ENCODE measurements at regions not wholly inside any gene's neighbourhood (a gene's known extent, or its start where the extent isn't known, plus 50 kb on each side); places are given as distances from the start of the nearest gene placed in this dataset.
"Not testable (repeated sequence)": the region's sequence is repeated elsewhere in the genome, so short reads cannot be mapped to it uniquely, and the experiment has no call there.

DNA sequence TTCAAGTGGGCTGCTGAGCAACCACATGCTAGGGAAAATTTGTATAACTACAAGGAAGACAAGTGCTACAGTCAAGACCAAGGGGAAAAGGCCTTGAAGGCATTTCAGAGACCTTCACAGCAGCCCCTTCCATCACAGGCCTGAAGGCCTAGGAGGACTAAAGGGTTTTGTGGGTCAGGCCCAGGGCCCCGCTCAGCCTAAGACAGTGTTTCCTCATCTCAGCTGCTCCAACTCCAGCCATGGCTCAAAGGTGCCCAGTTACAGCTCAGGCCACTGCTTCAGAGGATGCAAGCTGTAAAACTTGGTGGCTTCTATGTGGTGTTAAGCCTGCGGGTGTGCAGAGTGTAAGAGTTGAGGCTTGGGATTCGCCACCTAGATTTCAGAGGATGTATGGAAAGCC is 260.5 kb downstream of the NXPE2 start:
- DNase-seq (ENCODE audit: low read depth) = no peak

DNA sequence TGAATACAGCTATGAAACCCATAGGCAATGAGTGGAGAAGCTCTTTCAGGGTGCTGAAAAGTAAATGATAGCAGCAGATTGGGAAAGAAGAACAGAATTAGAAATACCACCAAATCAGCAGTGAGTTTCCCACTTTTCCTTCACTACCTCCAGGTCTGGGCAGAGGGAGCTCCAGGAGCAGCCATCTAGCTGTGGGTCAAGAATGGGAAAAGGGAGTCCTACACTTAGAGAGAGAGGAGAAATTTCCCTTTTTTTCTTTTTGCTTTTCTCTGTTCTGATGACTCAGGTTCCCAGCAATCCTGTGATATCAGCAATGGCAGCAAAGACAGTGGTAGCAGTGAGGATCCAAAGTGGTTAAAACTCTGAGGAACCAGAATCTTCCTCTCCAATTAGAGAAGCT is 263.9 kb downstream of the NXPE2 start:
- DNase-seq (ENCODE audit: low read depth) = no peak

DNA sequence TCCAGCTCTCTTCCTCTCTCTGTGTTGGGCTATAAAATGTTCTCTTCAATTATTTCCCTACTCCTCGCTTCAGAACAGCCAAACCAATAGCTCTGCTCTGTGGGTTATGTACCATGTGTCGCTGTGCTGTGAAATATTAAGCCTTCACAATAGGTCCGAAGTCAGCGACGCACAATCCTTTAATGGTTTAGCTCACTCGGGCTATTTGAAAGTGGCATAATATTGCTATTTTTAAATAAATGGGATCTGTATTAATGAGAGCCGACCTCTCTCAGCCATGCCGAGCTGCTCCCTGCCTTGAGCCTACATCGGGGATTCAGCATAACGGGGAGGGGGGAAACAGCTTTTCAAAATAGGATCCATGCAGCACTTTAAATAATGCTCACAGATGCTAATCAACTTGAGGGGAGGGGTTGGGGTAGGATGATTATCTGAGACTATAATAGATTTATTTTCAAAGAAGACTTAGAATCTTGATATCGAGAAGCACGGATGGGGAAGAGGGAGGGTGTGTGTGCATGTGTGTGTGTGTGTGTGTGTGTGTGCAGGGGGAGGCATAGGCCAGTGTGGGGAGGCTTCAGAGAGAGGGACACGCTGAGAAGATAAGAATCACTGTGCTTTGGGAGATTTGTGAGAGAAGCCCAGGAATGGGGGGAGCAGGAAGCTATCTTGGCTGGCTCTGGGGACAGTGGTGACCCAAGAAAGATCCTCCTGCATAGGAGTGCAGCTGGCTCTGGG is 271.5 kb downstream of the NXPE2 start:
- DNase-seq (ENCODE audit: low read depth) = no peak

DNA sequence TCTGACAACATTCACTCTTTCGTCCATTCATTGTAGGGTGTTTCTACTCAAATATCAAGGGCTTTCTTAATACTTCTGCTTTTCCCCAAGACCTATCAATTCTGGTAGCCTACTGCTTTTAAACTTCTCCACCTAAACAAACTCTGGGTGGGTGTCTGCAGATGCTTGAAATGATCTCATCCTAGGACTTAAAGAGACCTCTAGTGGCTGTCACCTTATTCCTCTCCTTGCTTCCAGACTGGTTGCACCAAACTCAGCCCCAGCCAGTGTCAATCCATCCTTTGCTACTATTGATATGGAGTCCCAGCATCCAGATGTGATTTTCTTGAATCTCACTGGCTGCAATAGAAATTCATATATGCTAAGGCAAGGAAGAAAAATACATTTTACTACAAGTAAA is 274.7 kb downstream of the NXPE2 start:
- DNase-seq (ENCODE audit: low read depth) = no peak

DNA sequence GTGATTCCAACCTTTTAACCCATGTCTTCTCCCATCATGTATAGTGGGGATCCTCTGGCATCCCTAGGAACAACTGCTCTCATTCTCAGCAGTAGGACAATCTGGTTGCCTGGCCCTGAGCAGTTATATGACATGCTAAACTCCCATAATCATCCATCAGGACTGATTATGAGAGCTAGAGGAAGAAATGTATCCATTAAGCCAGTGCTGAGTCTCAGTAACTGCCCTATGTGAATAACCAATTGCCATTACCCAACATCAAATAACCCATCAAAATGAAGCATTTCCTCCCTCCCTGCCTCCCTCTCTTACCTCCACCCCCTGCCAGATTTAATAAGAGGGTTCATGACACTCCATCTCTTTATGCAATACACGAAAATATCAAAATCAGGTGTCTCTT is 277.6 kb downstream of the NXPE2 start:
- DNase-seq (ENCODE audit: low read depth) = no peak

DNA sequence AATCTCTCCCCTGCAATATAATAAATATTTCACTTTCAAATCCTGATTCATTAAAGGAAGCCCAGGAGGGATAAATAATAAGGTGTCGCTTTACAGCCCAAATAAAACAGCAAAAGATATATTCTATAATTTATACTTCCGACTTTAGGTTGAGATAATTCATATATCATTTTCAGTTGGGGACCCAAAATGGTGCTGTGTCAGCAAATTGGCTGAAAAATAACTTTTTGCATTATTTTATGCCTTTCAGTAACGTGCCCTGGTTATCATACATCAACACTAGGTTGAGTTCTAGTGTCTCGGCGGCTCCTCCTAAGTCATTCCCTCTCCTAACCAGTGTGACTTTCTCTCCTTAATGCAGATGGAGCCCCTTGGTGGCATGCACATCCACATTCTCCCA is 278.2 kb downstream of the NXPE2 start:
- DNase-seq (ENCODE audit: low read depth) = no peak

DNA sequence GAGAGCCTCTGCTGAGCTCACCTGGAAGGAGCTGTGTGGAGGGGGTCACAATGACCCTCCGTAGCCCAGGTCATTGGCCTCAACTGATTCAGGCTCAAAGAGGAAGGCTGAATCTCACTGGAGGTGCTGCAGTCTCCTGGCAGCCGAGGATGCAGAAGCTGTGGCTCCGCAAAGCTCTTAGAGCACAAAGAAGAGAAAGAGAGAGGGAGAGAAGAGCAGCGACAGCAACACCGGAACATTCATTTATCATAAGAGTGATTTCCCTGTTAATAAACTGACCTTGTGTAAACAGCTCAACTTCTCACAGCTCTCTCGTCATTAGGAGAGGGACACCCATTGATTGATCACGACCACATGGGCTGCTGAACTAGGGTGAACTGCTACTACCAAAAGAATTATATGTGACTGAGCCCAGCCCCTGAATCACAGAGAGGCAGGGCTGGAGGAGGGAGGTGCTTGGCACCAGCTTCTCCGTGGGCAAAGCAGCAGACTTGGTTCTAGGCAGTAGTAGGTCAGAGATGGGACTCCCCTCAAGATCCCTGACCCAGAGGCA is 281.7 kb downstream of the NXPE2 start:
- no peak for DNase-seq (ENCODE audit: low read depth)

DNA sequence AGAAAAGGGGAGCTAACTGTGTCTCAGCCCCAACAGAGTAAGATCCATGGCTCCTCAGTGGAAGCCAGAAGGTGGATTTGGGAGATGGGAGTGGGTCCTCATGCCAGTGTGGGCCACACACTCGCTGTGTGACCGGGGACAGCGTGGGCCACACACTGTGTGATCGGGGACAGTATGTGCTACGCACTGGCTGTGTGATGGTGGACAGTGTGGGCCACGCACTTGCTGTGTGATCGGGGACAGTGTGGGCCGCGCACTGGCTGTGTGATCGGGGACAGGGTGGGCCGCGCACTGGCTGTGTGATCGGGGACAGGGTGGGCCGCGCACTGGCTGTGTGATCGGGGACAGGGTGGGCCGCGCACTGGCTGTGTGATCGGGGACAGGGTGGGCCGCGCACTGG is 282.5 kb downstream of the NXPE2 start:
- not testable (repeated sequence) for DNase-seq (ENCODE audit: low read depth)

DNA sequence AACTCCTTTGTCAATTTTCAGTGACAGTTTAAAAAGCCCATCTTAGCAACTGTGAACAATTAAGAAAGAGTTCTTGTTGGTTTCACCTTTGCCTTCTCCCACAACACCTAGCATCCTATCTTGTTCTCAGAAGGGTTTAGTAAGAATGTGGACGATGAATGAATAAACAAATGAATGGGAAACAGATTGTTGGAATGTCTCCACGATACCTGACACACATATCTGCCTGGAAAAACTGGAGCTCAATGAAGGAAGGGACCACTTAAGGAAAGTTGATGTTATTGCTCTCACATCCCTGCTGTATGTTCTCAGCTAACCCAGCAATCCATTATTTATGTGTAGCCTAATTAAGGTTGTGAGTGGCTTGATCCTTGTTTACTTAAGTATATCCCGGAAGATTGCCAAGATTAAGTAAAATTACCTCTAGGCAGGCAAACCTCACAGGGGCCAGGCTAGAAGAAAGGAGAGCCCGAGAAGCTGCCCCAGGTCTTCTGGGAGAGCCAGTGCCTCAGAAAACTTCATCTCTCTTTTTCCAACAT is 286.4 kb downstream of the NXPE2 start:
- no peak for DNase-seq (ENCODE audit: low read depth)

DNA sequence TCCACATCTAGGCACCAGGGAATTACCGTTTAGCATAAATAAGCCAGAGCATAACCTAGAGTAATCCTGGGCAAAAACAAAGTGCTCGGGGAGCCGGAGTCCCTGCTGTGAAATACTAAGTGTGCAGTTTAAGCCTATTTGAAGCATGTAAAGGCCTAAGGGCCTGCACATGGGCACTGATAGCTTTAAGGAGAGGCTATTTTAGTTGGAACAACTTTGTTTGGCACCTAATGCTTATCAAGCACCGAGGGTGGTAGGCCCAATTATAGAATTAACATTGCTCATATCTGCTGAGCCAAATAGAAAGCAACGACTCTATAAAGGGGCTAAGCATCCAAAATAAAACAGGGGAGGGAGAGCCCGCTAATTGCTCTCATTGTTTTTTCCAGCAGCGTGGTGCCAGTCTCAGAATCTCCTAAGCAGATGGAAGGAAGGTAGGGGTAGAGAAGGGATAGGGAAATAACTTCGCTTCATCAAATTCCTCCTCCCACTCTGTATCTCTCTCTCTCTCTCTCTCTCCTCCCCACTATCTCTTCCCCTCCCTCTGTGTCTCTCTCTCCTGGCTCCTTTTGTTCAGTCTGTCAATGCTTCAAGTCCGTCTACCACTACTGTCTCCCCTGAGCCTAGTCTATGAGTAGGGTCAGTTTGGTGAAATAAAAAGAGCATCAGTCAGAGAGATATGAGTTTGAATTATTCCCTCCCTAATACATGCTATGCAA is 292.8 kb downstream of the NXPE2 start:
- DNase-seq (ENCODE audit: low read depth) = no peak

DNA sequence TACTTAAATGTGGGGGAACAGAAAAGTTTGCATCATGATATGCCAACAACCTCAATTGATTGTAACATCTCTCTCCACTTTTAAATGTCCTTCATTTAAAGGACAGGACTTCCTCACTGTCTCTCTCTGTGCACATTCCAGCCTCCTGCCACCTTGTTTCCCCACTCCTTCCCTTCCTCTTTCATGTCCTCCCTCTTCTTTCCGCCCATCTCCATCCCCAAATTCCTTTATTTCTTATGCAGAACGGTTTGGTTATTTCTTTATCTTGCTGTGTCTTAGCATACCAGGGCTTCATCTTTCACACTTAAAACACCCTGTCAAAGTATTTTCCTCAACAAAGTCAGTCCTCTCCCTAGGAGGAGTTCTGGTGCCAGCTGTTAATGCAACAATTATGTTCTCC is 293.8 kb downstream of the NXPE2 start:
- no peak for DNase-seq (ENCODE audit: low read depth)

DNA sequence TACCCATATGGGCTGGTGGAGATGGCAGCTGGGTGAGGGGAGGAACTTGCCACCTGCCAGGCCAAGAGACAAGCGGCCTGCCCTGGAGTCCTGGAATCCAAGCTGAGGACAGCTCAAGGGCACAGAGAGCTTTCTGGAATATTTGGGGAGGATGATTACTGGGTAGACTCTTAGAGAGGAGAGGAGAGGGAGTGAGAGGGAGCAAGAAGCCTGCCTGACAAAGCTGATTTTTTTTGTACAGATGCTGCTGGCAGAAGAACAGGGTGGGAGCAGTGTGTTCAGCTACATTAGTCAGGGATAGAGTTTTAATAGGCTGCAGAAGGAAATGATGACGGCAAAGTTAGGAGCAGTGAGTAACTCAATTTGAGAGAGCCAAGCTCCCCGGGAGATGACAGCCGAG is 299.3 kb downstream of the NXPE2 start:
- DNase-seq (ENCODE audit: low read depth) = no peak

DNA sequence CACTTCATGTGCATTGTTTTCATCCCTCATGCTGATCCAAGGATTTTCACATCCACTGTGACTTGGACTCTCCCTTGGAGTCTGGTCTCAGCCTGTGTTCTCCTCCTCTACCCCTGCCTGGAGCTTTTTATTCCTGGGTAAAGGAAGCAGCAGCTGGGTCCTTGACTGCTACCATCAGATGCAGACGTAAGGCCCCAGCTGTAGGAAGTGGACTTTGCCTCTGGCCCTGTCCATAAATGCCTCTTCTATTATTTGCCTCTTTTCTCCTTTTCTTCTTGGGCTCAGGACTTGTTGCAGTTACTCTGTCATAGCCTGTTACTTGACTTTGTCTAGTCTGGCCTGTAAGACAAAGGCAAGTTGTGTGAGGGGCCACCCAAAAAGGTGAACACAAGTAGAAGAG is 303.8 kb downstream of the NXPE2 start:
- DNase-seq (ENCODE audit: low read depth) = no peak

DNA sequence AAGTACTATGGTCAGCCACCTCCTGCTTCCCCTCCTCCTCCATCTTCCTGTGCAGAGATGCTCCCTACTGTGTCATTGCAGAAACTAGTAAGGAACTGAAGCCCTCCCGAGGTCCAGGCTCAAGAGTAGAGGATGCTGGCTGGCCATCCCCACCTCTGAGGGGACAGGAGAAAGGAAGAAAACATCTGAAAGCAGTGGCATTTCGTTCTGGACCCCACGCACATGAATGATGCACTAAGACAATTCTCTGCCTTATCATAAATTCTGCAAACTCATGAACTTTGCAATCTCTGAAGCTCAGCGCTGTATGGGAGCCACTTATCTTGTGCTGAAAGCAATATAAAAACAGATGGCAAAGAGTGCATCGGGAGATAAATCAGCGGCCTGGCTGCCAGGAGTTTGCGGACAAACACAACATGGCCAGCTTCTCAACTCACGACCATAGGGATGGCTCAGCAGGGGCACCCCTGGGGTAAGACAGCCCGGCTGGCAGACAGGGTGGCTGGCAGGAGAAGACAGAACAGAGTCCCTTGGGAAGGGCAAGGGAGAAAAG is 306.4 kb downstream of the NXPE2 start:
- no peak for DNase-seq (ENCODE audit: low read depth)

DNA sequence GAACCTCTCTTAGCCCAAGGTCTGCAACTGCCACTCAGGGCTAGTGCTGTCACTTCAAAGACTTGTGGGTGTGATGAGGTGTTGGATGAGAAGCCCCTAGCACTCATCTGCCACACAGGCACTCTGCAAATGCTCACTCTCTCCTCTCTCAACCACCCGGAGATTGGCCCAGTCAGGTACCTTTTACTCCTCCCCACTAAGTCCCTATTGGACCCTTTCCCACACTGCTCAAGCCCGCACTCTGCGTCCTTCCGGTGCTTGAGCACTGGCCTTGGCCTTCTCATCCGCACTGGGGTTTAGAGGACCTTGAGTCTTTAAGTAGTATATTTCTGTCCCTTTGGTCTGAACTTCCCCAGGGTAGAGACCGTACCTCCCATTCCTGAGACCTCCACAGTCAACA is 308.0 kb downstream of the NXPE2 start:
- DNase-seq (ENCODE audit: low read depth) = no peak

DNA sequence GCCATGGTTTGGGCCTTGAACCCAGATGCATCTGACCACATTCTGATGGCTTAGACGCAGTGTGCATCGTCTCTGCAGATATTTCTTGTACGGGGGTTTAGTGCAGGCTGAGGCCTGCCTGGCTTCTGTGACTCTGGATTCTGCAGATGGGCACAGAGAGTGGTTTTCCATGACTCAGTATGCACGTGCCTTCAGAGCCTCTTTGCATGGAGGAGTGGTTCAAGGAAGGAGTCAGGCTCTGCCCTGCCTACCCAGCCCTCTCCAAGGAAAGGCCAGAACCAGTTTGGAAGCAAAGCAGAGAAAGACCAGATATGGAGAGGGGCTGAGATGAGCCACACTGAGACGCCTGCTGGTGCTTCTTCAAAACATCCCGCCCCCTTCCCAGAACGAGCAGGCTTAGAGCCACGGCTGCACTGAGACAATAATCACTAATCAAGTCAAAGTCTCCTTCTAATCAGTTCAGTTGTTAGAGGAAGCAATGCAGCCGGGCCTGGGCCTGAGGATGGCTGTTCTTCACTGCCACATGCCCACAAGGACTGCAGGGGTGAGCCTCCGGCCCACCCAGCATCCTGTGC is 308.9 kb downstream of the NXPE2 start:
- DNase-seq (ENCODE audit: low read depth) = no peak

DNA sequence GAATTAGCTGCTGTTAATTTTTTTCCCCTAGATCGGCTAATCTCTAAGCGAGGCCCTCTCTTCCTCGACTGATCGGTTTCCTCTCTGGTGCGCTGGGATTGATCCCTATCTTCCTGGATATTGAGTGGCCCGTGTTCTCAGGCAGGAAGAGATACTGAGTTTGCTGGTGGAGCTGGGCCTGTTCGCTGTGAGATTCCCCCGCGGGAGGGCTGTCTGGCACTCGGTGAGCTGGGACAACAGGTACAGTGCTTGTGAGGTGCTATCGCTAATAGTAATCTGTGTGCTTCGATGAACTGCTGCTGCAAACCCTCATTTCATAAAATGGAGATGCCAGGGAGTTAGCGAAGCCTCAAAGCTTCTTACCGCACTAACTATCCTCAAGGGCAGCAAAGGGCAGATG is 310.3 kb downstream of the NXPE2 start:
- DNase-seq (ENCODE audit: low read depth) = no peak

DNA sequence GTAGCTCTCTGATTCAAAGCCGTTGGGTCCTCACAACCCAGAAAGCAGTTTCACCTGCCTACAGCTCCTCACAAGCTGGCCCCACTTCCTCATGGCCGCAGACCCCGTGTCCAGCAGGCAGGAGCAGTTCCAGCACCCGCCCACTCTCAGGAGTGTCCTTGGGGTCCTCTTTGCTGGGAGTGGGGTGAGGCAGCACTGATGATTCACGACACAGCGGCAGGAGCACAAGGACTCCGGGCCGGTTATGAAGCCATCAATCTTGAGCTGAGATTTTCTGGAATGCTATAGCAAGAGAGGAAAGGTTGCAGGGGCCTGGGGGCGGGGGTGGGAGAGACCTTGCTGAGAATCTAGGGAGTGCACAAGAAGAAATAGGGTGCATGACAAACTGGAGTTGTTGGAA is 311.2 kb downstream of the NXPE2 start:
- no peak for DNase-seq (ENCODE audit: low read depth)

DNA sequence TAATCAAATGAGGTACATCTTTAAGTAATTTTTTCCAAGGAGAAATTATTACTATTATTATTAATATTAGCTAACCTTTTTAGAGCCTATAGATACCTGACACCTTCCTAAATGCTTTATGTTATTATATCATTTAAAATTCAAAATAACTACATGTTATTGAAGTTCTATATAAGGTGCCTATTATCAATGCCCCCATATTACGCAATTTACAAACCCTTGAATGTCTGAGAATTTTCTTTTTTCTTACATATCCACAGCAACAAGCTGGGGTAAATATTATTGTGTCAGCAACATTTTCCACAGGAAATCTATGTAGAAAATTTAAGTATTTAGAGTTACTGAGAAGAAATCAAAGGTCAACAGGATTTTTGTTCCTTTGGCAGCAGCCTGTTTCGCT is 327.3 kb downstream of the NXPE2 start:
- DNase-seq (ENCODE audit: low read depth) = no peak

DNA sequence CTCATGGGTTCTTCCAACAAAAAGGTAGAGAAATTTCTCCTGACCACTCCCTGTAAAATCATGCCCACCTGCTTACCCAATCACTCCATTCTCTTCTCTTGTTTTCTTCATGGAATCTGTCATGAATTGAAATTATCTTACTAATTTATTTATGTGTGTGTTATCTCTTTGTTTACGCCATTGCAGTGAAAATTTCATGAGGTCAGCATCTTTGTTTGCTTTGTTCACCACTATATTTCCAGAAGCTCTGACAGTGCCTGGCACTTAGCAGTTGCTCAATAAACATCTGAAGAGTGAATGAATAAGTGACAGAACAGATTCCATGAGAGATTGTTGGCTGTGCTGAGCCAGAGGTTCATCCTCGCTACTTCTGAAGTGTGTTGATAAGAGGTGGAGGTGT is 329.5 kb downstream of the NXPE2 start:
- no peak for DNase-seq (ENCODE audit: low read depth)

DNA sequence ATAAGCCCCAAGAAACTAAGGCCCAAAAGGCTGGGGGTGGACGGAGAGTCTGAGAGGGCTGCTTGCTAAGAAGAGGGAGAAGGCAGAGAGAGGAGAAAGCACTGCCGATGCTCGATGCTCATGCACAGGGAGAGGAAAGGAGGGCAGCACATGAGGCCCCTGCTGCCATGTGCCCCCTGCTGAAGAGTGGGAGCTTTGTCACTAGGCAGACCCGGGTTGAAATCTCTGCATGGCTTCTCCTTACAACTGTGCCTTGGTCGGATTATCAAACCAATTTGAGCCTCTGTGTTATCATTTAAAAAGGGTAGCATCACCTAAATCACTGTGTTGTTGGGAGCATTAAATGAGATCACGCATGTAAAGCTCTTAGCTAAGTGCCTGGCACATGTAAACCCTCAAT is 330.5 kb downstream of the NXPE2 start:
- no peak for DNase-seq (ENCODE audit: low read depth)

DNA sequence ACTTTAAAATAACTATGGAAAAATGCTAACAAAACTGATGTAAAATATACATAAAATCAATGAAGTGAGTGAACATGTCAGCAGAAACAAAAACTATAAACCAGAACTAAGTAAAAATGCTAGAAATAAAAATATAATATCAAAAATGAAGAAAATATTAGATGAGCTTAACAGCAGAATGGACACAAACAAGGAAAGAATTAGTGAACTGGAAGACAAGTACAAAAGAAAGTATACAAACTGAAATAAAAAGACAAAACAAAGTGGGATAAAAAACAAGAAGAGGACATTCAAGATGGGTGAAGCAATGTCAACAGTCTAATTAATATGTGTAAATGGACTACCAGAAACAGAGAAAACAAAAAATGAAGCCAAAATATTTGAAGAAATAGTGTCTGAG is 339.2 kb downstream of the NXPE2 start:
- no peak for DNase-seq (ENCODE audit: low read depth)

DNA sequence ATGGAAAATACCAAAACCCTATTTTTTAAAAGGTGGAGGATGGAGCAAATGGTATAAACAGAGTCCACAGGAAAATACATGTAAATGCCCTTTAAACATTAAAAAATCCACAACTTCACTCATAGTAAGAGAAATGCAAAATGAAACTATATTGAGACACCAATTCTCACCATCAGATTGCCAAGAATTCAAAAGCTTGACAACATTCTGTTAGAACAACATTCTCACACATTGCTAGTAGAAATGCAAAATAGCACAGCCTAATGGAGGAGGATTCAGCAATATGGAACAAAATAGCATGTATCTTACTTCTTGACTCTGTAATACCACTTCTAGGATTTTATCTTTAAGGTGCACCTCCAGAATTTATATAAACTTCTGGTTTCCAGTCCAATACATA is 351.8 kb downstream of the NXPE2 start:
- no peak for DNase-seq (ENCODE audit: low read depth)
